Fibroblast of lung (primary cell): ENCODE measurements at regions not wholly inside any gene's neighbourhood (a gene's known extent, or its start where the extent isn't known, plus 50 kb on each side); places are given as distances from the start of the nearest gene placed in this dataset.

Experiments used
- DNase-seq, 2 donors: peaks; one replicate each; pipeline versions ENCODE4 v3.0.0 to v3.0.0-alpha.2; 2010; ENCODE audit warnings: low read depth in 2 of 2
- H2AFZ ChIP-seq: 2 replicates; pipeline ENCODE4 v1.5.1; 2012; ENCODE audit warnings: low read length, control low read depth, inconsistent platforms
- H3K27ac ChIP-seq: 2 replicates; pipeline ENCODE4 v1.5.1; 2011; ENCODE audit warnings: low read length, control low read depth; ENCODE audit not compliant: insufficient read depth
- H3K27me3 ChIP-seq: 2 replicates; pipeline ENCODE4 v1.5.1; 2011; ENCODE audit warnings: mild to moderate bottlenecking, low read length; ENCODE audit not compliant: control insufficient read depth, insufficient read depth
- H3K36me3 ChIP-seq: 2 replicates; pipeline ENCODE4 v1.5.1; 2011; ENCODE audit warnings: low read length; ENCODE audit not compliant: control insufficient read depth, insufficient read depth
- H3K4me1 ChIP-seq: 2 replicates; pipeline ENCODE4 v1.5.1; 2011; ENCODE audit warnings: low read length; ENCODE audit not compliant: control insufficient read depth, insufficient read depth; ENCODE audit errors: extremely low read depth
- H3K4me2 ChIP-seq: 2 replicates; pipeline ENCODE4 v1.5.1; 2011; ENCODE audit warnings: low read length, control low read depth; ENCODE audit not compliant: insufficient read depth; ENCODE audit errors: extremely low read depth
- H3K4me3 ChIP-seq, 4 experiments: fragments of 200-600 bp in 1 of 4; sonication (generic) in 1 of 4; replicated peaks in 1 of 4; 2 replicates each; pipeline ENCODE4 v1.5.1; 2011 to 2016; ENCODE audit warnings: low read length in 4 of 4, low read depth in 3 of 4, mild to moderate bottlenecking in 3 of 4, control low read depth in 2 of 4, inconsistent platforms in 1 of 4, mixed read lengths in 1 of 4; ENCODE audit not compliant: insufficient read depth in 1 of 4; ENCODE audit errors: control extremely low read depth in 1 of 4
- H3K79me2 ChIP-seq: 2 replicates; pipeline ENCODE4 v1.5.1; 2012; ENCODE audit warnings: mild to moderate bottlenecking, low read length, inconsistent platforms; ENCODE audit not compliant: control insufficient read depth, insufficient read depth
- H3K9ac ChIP-seq: 2 replicates; pipeline ENCODE4 v1.5.1; 2011; ENCODE audit warnings: mild to moderate bottlenecking, low read length, control low read depth; ENCODE audit not compliant: insufficient read depth
- H3K9me3 ChIP-seq: 2 replicates; pipeline ENCODE4 v1.5.1; 2012; ENCODE audit warnings: low read depth, low read length; ENCODE audit not compliant: control insufficient read depth, insufficient read depth
- H4K20me1 ChIP-seq: 2 replicates; pipeline ENCODE4 v1.5.1; 2011; ENCODE audit warnings: low read length; ENCODE audit not compliant: control insufficient read depth, insufficient read depth; ENCODE audit errors: extremely low read depth
- CTCF ChIP-seq, 2 donors: IDR thresholded peaks in 1 of 2; conservative IDR thresholded peaks in 1 of 2; 1 replicate in 1 of 2; 2 replicates in 1 of 2; pipeline ENCODE4 v1.5.1; 2011 to 2012; ENCODE audit warnings: low read length in 2 of 2, control low read depth in 1 of 2, inconsistent platforms in 1 of 2, low read depth in 1 of 2, mild to moderate bottlenecking in 1 of 2
- EZH2 ChIP-seq: IDR thresholded peaks from 2 replicates; pipeline ENCODE4 v1.5.1; 2012; ENCODE audit warnings: low read length, control low read depth, mild to moderate bottlenecking; ENCODE audit errors: missing control alignments

DNA sequence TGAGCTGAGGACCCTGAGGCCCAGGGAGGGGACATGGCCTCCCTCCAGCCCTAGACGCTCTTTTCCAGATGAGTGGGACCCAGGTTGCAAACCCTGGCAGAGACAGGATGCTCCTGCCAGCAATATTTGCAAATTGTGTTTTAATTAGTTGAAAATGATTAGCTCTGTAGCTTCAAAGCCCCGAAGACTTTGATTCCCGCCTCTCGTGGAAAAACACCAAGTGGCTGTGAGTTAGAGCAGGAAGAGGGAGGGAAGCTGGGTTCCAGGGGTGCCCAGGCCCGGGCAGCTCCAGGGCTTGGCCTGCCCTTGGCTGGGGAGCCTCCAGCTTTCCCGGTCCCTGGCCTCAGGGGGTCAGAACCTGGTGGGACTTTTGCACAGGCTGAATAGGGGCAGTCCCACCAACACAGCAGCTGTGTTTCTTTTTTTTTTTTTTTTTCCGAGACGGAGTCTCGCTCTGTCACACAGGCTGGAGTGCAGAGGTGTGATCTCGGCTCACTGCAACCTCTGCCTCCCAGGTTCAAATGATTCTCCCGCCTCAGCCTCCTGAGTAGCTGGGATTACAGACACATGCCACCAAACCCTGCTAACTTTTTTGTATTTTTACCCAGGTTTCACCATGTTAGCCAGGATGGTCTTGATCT lies 101.6 kb upstream of the RTL6 start:
- H3K79me2 ChIP-seq, result no peaks in the 10 kb centered on the region
- no peak for DNase-seq
- H3K4me3 ChIP-seq, result no peak overlapping the region
- H3K27ac ChIP-seq, result no peak overlapping the region
- peaks cover 2% of the 10 kb centered on the region for H3K27me3 ChIP-seq
- H3K36me3 ChIP-seq, result no peaks in the 10 kb centered on the region
- TF ChIP-seq CTCF (conservative IDR thresholded peaks at IDR 0.05 in 1 of 2, IDR thresholded peaks at IDR 0.05 in 1 of 2; ENCODE audit: low read depth in 1 of 2, low read length in 2 of 2) (no peak), EZH2 (no peak)
- no peaks in the 10 kb centered on the region for H3K9me3 ChIP-seq
- no peak overlapping the region for H2AFZ ChIP-seq
- H4K20me1 ChIP-seq, result no peaks in the 10 kb centered on the region
- H3K9ac ChIP-seq, result no peak overlapping the region
- no peak overlapping the region for H3K4me2 ChIP-seq
- no peaks in the 10 kb centered on the region for H3K4me1 ChIP-seq

- H2AFZ ChIP-seq, result no peak overlapping the region
- peaks cover 2% of the 10 kb centered on the region for H3K27me3 ChIP-seq
- no peaks in the 10 kb centered on the region for H3K4me1 ChIP-seq
- no peaks in the 10 kb centered on the region for H4K20me1 ChIP-seq
- H3K9ac ChIP-seq, result no peak overlapping the region
- H3K27ac ChIP-seq, result no peak overlapping the region
- H3K79me2 ChIP-seq, result no peaks in the 10 kb centered on the region
- H3K4me2 ChIP-seq, result no peak overlapping the region
- H3K36me3 ChIP-seq, result no peaks in the 10 kb centered on the region
- DNase-seq, result no peak
- H3K9me3 ChIP-seq, result no peaks in the 10 kb centered on the region
- TF ChIP-seq CTCF (conservative IDR thresholded peaks at IDR 0.05 in 1 of 2, IDR thresholded peaks at IDR 0.05 in 1 of 2; ENCODE audit: low read depth in 1 of 2, low read length in 2 of 2), result no peak
- TF ChIP-seq EZH2, result no peak
- H3K4me3 ChIP-seq, result no peak overlapping the region
Observed at GRCh38 chr22:44599084-44599483, 101.1 kb upstream of the RTL6 start.

DNA sequence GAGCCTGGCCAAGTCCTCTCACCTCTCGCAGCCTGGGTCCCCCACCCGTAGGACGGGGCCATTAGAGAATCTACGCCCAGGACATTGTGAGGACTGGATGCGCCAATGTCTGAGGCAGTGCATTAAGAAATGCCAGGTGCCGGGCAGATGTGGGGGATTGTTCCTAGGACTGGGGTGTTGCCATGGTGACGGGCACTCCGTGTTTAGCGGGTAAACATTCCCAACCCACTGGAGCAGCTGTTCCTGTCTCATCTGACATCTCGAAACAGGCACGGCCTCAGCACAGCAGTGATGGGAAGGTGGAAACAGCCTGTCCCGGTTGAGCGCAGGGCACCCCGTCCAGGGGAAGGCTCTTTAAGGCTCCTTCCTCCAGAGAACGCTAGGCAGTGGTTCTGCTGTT lies 99.6 kb upstream of the RTL6 start:
- H3K9ac ChIP-seq, result no peak overlapping the region
- H3K79me2 ChIP-seq, result no peaks in the 10 kb centered on the region
- no peak overlapping the region for H2AFZ ChIP-seq
- no peak overlapping the region for H3K4me2 ChIP-seq
- TF ChIP-seq EZH2 (no peak), CTCF (conservative IDR thresholded peaks at IDR 0.05 in 1 of 2, IDR thresholded peaks at IDR 0.05 in 1 of 2; ENCODE audit: low read depth in 1 of 2, low read length in 2 of 2) (no peak)
- no peaks in the 10 kb centered on the region for H3K9me3 ChIP-seq
- no peaks in the 10 kb centered on the region for H3K4me1 ChIP-seq
- H3K4me3 ChIP-seq, result no peak overlapping the region
- H4K20me1 ChIP-seq, result no peaks in the 10 kb centered on the region
- H3K36me3 ChIP-seq, result no peaks in the 10 kb centered on the region
- DNase-seq, result no peak
- no peaks in the 10 kb centered on the region for H3K27me3 ChIP-seq
- H3K27ac ChIP-seq, result no peak overlapping the region
